H9 (cell line): ENCODE measurements at regions not wholly inside any gene's neighbourhood (a gene's known extent, or its start where the extent isn't known, plus 50 kb on each side); places are given as distances from the start of the nearest gene placed in this dataset.
A peak's percentile ranks its signal among the peaks of the same experiment; 100 is the strongest.
"Not testable (repeated sequence)": the region's sequence is repeated elsewhere in the genome, so short reads cannot be mapped to it uniquely, and the experiment has no call there.

Source experiments
- DNase-seq: peaks from one replicate; pipeline ENCODE4 v3.0.0-alpha.2; 2017
- H2AFZ ChIP-seq: one replicate; pipeline ENCODE4 v1.6.1; 2013; ENCODE audit warnings: mild to moderate bottlenecking, low read length, control low read depth, moderate library complexity
- H2AK5ac ChIP-seq: 2 replicates; pipeline ENCODE4 v1.6.1; 2013; ENCODE audit warnings: low read length, control low read depth, mixed read lengths; ENCODE audit not compliant: insufficient read length
- H2BK120ac ChIP-seq: one replicate; pipeline ENCODE4 v1.6.1; 2013; ENCODE audit warnings: low read depth, mild to moderate bottlenecking, low read length, control low read depth, inconsistent platforms; ENCODE audit not compliant: poor library complexity, severe bottlenecking
- H2BK12ac ChIP-seq: 2 replicates; pipeline ENCODE4 v1.6.1; 2013; ENCODE audit warnings: low read length, control low read depth, mixed read lengths, low read depth; ENCODE audit not compliant: insufficient read length
- H2BK15ac ChIP-seq: 2 replicates; pipeline ENCODE4 v1.6.1; 2013; ENCODE audit warnings: low read depth, low read length, control low read depth
- H2BK20ac ChIP-seq: one replicate; pipeline ENCODE4 v1.6.1; 2013; ENCODE audit warnings: low read depth, mild to moderate bottlenecking, low read length, control low read depth, inconsistent platforms; ENCODE audit not compliant: poor library complexity, severe bottlenecking
- H2BK5ac ChIP-seq: 2 replicates; pipeline ENCODE4 v1.6.1; 2013; ENCODE audit warnings: low read length, control low read depth, mixed read lengths; ENCODE audit not compliant: insufficient read length
- H3K14ac ChIP-seq: 2 replicates; pipeline ENCODE4 v1.6.1; 2013; ENCODE audit warnings: low read length, control low read depth; ENCODE audit not compliant: insufficient read depth
- H3K18ac ChIP-seq: 2 replicates; pipeline ENCODE4 v1.6.1; 2013; ENCODE audit warnings: low read depth, mild to moderate bottlenecking, mixed read lengths, low read length, control low read depth; ENCODE audit not compliant: insufficient read length
- H3K23ac ChIP-seq: 2 replicates; pipeline ENCODE4 v1.6.1; 2013; ENCODE audit warnings: low read length, control low read depth, mixed read lengths, low read depth; ENCODE audit not compliant: insufficient read length
- H3K23me2 ChIP-seq: 2 replicates; pipeline ENCODE4 v1.6.1; 2013; ENCODE audit warnings: low read depth, mild to moderate bottlenecking, mixed read lengths, low read length, control low read depth; ENCODE audit not compliant: insufficient read length, poor library complexity, severe bottlenecking
- H3K27ac ChIP-seq: 2 replicates; pipeline ENCODE4 v1.5.1; 2013; ENCODE audit warnings: low read length, control low read depth, mixed read lengths, low read depth; ENCODE audit not compliant: insufficient read length
- H3K27me3 ChIP-seq: 2 replicates; pipeline ENCODE4 v1.6.1; 2013; ENCODE audit warnings: low read length, control low read depth, inconsistent platforms; ENCODE audit not compliant: insufficient read depth
- H3K4ac ChIP-seq: 2 replicates; pipeline ENCODE4 v1.6.1; 2013; ENCODE audit warnings: low read depth, mild to moderate bottlenecking, control low read depth, inconsistent platforms, low read length, moderate library complexity
- H3K4me1 ChIP-seq: 2 replicates; pipeline ENCODE4 v1.6.1; 2013; ENCODE audit warnings: low read length, control low read depth, inconsistent platforms; ENCODE audit not compliant: insufficient read depth
- H3K4me2 ChIP-seq: 2 replicates; pipeline ENCODE4 v1.6.1; 2013; ENCODE audit warnings: low read length, control low read depth, mixed read lengths; ENCODE audit not compliant: insufficient read length, insufficient read depth
- H3K56ac ChIP-seq: 2 replicates; pipeline ENCODE4 v1.6.1; 2013; ENCODE audit warnings: low read depth, mild to moderate bottlenecking, mixed read lengths, low read length, control low read depth; ENCODE audit not compliant: insufficient read length
- H3K79me1 ChIP-seq: 2 replicates; pipeline ENCODE4 v1.6.1; 2013; ENCODE audit warnings: low read depth, mild to moderate bottlenecking, moderate library complexity, low read length, control low read depth, inconsistent platforms; ENCODE audit not compliant: insufficient read depth, poor library complexity, severe bottlenecking
- H3K79me2 ChIP-seq: 2 replicates; pipeline ENCODE4 v1.6.1; 2013; ENCODE audit warnings: low read length, control low read depth, inconsistent platforms; ENCODE audit not compliant: insufficient read depth
- H3K9ac ChIP-seq: 2 replicates; pipeline ENCODE4 v1.6.1; 2013; ENCODE audit warnings: low read length, control low read depth, mixed read lengths; ENCODE audit not compliant: insufficient read length; ENCODE audit errors: extremely low read depth
- H3K9me3 ChIP-seq: one replicate; pipeline ENCODE4 v1.6.1; 2013; ENCODE audit warnings: low read depth, low read length, inconsistent platforms; ENCODE audit not compliant: control insufficient read depth
- H3T11ph ChIP-seq: one replicate; pipeline ENCODE4 v1.6.1; 2013; ENCODE audit warnings: mild to moderate bottlenecking, low read length, control low read depth, inconsistent platforms
- H4K20me1 ChIP-seq: one replicate; pipeline ENCODE4 v1.6.1; 2013; ENCODE audit not compliant: control insufficient read depth, insufficient read length, insufficient read depth
- H4K5ac ChIP-seq: 2 replicates; pipeline ENCODE4 v1.6.1; 2013; ENCODE audit warnings: low read depth, mild to moderate bottlenecking, mixed read lengths, low read length, control low read depth; ENCODE audit not compliant: insufficient read length
- H4K8ac ChIP-seq: replicated peaks from 2 replicates; pipeline ENCODE4 v1.6.1; 2013; ENCODE audit warnings: low read length, control low read depth, mixed read lengths, low read depth; ENCODE audit not compliant: insufficient read length
- H4K91ac ChIP-seq: 2 replicates; pipeline ENCODE4 v1.6.1; 2013; ENCODE audit warnings: low read depth, mild to moderate bottlenecking, moderate library complexity, mixed read lengths, low read length, control low read depth; ENCODE audit not compliant: insufficient read length
- H3K27ac Mint-ChIP-seq, 3 experiments: 2 replicates in 2 of 3; 3 replicates in 1 of 3; pipeline ENCODE4 v1.8.0; 2020 to 2021; ENCODE audit warnings: mixed read lengths in 3 of 3, mild to moderate bottlenecking in 1 of 3, moderate library complexity in 1 of 3
- H3K27me3 Mint-ChIP-seq: 2 replicates; pipeline ENCODE4 v1.8.0; 2021; ENCODE audit warnings: low read depth, mild to moderate bottlenecking, moderate library complexity, mixed read lengths
- H3K36me3 Mint-ChIP-seq, 3 experiments: 2 replicates in 2 of 3; 3 replicates in 1 of 3; pipeline ENCODE4 v1.8.0; 2020 to 2021; ENCODE audit warnings: low read depth in 3 of 3, mixed read lengths in 3 of 3; ENCODE audit not compliant: insufficient read depth in 1 of 3
- H3K4me1 Mint-ChIP-seq, 2 experiments: 2 replicates each; pipeline ENCODE4 v1.8.0; 2020; ENCODE audit warnings: mixed read lengths in 2 of 2
- H3K4me3 Mint-ChIP-seq, 2 experiments: 2 replicates in 1 of 2; 3 replicates in 1 of 2; pipeline ENCODE4 v1.8.0; 2020 to 2021; ENCODE audit warnings: mild to moderate bottlenecking in 2 of 2, mixed read lengths in 2 of 2, moderate library complexity in 1 of 2
- H3K9me3 Mint-ChIP-seq, 2 experiments: 2 replicates in 1 of 2; 3 replicates in 1 of 2; pipeline ENCODE4 v1.8.0; 2020; ENCODE audit warnings: mild to moderate bottlenecking in 2 of 2, mixed read lengths in 2 of 2, moderate library complexity in 1 of 2
- CTCF ChIP-seq: fragments of 200-600 bp; sonication (generic); conservative IDR thresholded peaks from 3 replicates; pipeline ENCODE4 v1.8.0; 2021; ENCODE audit warnings: antibody characterized with exemption, mild to moderate bottlenecking
- WGBS: extraction: QIAGEN DNeasy Blood & Tissue Kit; methylation state at CpG from one replicate; pipeline ENCODE4 v1.1.7; 2013; ENCODE audit warnings: missing lambda C conversion rate, low lambda C conversion rate, mixed read lengths; ENCODE audit not compliant: insufficient read length; ENCODE audit errors: extremely low coverage; 5-methylcytosine and 5-hydroxymethylcytosine counted together

DNA sequence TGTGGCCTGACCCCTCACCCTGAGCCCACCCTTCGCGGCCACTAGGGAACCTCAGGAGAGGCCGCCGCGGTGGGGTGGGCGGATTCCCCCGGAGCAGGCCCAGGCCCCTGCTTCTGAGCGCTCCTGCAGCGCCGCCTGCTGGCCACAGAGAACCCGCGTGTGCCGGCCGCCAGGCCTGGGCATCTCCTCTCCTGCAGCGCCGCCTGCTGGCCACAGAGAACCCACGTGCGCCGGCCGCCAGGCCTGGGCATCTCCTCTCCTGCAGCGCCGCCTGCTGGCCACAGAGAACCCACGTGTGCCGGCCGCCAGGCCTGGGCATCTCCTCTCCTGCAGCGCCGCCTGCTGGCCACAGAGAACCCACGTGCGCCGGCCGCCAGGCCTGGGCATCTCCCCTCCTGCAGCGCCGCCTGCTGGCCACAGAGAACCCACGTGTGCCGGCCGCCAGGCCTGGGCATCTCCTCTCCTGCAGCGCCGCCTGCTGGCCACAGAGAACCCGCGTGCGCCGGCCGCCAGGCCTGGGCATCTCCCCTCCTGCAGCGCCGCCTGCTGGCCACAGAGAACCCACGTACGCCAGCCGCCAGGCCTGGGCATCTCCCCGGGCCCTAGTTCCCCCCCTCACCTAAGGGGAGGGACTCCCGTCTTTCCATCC lies 126.1 kb downstream of the METRNL start:
- H3K14ac ChIP-seq, H3K79me2 ChIP-seq, H3K27me3 ChIP-seq, H3K79me1 ChIP-seq, H2AK5ac ChIP-seq, H2BK15ac ChIP-seq, H4K8ac ChIP-seq, H2BK120ac ChIP-seq, H3K4me1 ChIP-seq, H4K91ac ChIP-seq, H3K18ac ChIP-seq, H3K4ac ChIP-seq, H4K20me1 ChIP-seq, H2BK12ac ChIP-seq, H3K4me2 ChIP-seq, H3K9ac ChIP-seq, H3K56ac ChIP-seq, H2BK5ac ChIP-seq, H3K4me1 Mint-ChIP-seq, H2AFZ ChIP-seq, H3T11ph ChIP-seq, H4K5ac ChIP-seq, H3K27ac Mint-ChIP-seq, H2BK20ac ChIP-seq, H3K4me3 Mint-ChIP-seq, H3K23ac ChIP-seq, H3K23me2 ChIP-seq, H3K27ac ChIP-seq: not testable (repeated sequence)
- peak; percentile 68 for DNase-seq
- no CpG with 5 or more reads among the region's 50 CpGs for WGBS
- Mint-ChIP-seq H3K27me3 (peaks cover 15% of the 10 kb centered on the region), H3K9me3 (peaks cover 42 to 56% of the 10 kb centered on the region in 2 experiments), H3K36me3 (peaks cover 7 to 14% (median 12%) of the 10 kb centered on the region in 3 experiments)
- TF ChIP-seq CTCF: peak; percentile 78
- peaks cover 13% of the 10 kb centered on the region for H3K9me3 ChIP-seq

GRCh38 chr17:83206036-83206394 lies 126.6 kb downstream of the METRNL start:
- H3K27ac ChIP-seq, H2AK5ac ChIP-seq, H2BK5ac ChIP-seq, H2BK120ac ChIP-seq, H3K14ac ChIP-seq, H3T11ph ChIP-seq, H3K27me3 ChIP-seq, DNase-seq, H3K79me1 ChIP-seq, H2BK15ac ChIP-seq, H3K23me2 ChIP-seq, H4K5ac ChIP-seq, H4K8ac ChIP-seq, H3K4me1 Mint-ChIP-seq, H3K4me2 ChIP-seq, H3K4me3 Mint-ChIP-seq, H2BK12ac ChIP-seq, H3K4me1 ChIP-seq, H3K18ac ChIP-seq, H3K79me2 ChIP-seq, H3K9ac ChIP-seq, H3K27ac Mint-ChIP-seq, H2AFZ ChIP-seq, H3K56ac ChIP-seq, H4K91ac ChIP-seq, H4K20me1 ChIP-seq, H2BK20ac ChIP-seq, H3K4ac ChIP-seq, H3K23ac ChIP-seq: not testable (repeated sequence)
- Mint-ChIP-seq H3K27me3 (peaks cover 15% of the 10 kb centered on the region), H3K9me3 (peaks cover 40 to 51% of the 10 kb centered on the region in 2 experiments), H3K36me3 (peaks cover 7 to 14% (median 12%) of the 10 kb centered on the region in 3 experiments)
- peaks cover 13% of the 10 kb centered on the region for H3K9me3 ChIP-seq
- WGBS: no CpG with 5 or more reads among the region's 3 CpGs
